ENCODE measurements at regions not wholly inside any gene's neighbourhood (a gene's known extent, or its start where the extent isn't known, plus 50 kb on each side); places are given as distances from the start of the nearest gene placed in this dataset.
A peak's percentile ranks its signal among the peaks of the same experiment; 100 is the strongest.
"Not testable (repeated sequence)": the region's sequence is repeated elsewhere in the genome, so short reads cannot be mapped to it uniquely, and the experiment has no call there.

DNA sequence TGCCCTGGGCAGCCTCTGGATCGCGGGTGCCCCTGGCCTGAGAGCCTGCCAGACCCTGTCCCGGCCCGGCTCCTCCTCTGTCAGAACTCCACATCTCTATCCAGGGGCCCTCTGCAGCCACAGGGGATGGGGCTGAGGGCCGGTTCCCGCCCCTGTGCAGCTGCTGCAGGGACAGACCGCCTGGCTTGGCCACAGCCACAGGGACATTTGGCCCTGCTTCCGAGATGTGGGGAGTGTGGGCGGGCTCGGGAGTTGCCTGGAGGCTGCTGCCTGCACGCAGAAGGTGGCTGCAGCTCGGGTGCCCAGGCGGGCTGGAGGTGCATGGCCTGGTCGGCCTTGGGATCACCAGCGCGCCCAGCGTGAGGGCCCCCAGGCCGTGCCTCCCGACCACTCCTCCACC lies 3365.4 kb upstream of the OR11H1 start:
- H3K4me1 ChIP-seq (replicated peaks in 1 of 2); H3K9me3 ChIP-seq (replicated peaks in 1 of 3); H3K36me3 ChIP-seq (replicated peaks in 1 of 2); H3K27me3 ChIP-seq; DNase-seq; intact Hi-C loops (cut with DNase I); H3K4me3 ChIP-seq; H3K27ac ChIP-seq: not testable (repeated sequence)
- 70 to 80% (median 74%) methylated on average over 1 to 11 of the region's 19 CpGs for WGBS, 4 donors

GRCh38 chr22:12166525-12166924 lies 3361.5 kb upstream of the OR11H1 start:
- H3K27me3 ChIP-seq; H3K27ac ChIP-seq; H3K4me3 ChIP-seq; H3K36me3 ChIP-seq (replicated peaks in 1 of 2); intact Hi-C loops (cut with DNase I); H3K9me3 ChIP-seq (replicated peaks in 1 of 3); H3K4me1 ChIP-seq (replicated peaks in 1 of 2); DNase-seq: not testable (repeated sequence)
- WGBS, 4 donors, result 61 to 78% (median 67%) methylated on average over 7 to 10 of the region's 14 CpGs

DNA sequence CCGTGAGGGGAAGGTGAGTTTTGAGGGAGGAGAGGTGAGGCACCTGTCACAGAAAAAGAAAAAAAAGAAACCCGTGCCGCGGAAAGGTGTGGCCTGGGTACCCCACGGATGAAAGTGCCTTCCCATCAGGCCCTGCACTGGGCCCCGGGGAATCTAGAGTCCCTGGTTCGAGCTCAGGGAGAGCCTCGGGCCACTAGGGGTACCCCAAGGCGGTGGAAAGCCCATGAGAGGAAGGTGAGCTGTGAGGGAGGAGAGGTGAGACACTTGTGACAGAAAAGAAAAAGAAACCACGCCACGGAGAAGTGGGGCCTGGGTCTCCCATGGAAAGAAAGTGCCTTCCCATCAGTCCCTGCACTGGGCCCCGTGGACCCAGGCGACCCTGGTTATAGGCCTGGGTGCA lies 3359.9 kb upstream of the OR11H1 start:
- H3K27ac ChIP-seq; H3K36me3 ChIP-seq (replicated peaks in 1 of 2); intact Hi-C loops (cut with DNase I); H3K4me1 ChIP-seq (replicated peaks in 1 of 2); H3K4me3 ChIP-seq; H3K27me3 ChIP-seq; H3K9me3 ChIP-seq (replicated peaks in 1 of 3): not testable (repeated sequence)
- 61 to 75% (median 71%) methylated on average over 12 to 13 of the region's 13 CpGs for WGBS, 4 donors
- peak in 1 of 7 donors; percentile 6 for DNase-seq

GRCh38 chr22:12192117-12192516 lies 3335.9 kb upstream of the OR11H1 start:
- H3K4me3 ChIP-seq; DNase-seq; H3K27me3 ChIP-seq; H3K36me3 ChIP-seq (replicated peaks in 1 of 2); H3K27ac ChIP-seq; intact Hi-C loops (cut with DNase I); H3K9me3 ChIP-seq (replicated peaks in 1 of 3); H3K4me1 ChIP-seq (replicated peaks in 1 of 2): not testable (repeated sequence)
- WGBS, 4 donors, result 50 to 58% (median 54%) methylated on average over 6 of the region's 6 CpGs

DNA sequence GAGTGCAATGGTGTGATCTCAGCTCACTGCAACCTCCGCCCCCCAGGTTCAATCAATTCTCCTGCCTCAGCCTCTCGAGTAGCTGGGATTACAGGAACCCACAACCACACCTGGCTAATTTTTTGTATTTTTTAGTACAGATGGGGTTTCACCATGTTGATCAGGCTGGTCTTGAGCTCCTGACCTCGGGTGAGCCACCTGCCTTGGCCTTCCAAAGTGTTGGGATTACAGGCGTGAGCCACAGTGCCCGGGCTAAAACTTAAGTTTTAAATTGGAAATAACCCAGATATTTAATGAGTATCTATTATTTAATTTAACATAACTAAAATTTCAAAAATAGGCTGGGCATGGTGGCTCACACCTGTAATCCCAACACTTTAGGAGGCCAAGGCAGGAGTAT lies 3333.3 kb upstream of the OR11H1 start:
- H3K4me3 ChIP-seq; H3K4me1 ChIP-seq (replicated peaks in 1 of 2); DNase-seq; H3K36me3 ChIP-seq (replicated peaks in 1 of 2); H3K27me3 ChIP-seq; intact Hi-C loops (cut with DNase I); H3K27ac ChIP-seq; H3K9me3 ChIP-seq (replicated peaks in 1 of 3): not testable (repeated sequence)
- 44 to 55% (median 53%) methylated on average over 5 of the region's 5 CpGs for WGBS, 4 donors

- DNase-seq, result peak in 1 of 7 donors; percentile 45
- WGBS, 4 donors, result 48 to 60% (median 58%) methylated on average over 4 to 5 of the region's 5 CpGs
- H3K9me3 ChIP-seq (replicated peaks in 1 of 3); intact Hi-C loops (cut with DNase I); H3K4me1 ChIP-seq (replicated peaks in 1 of 2); H3K4me3 ChIP-seq; H3K27ac ChIP-seq; H3K27me3 ChIP-seq; H3K36me3 ChIP-seq (replicated peaks in 1 of 2): not testable (repeated sequence)
Measured at GRCh38 chr22:12202067-12202466, 3325.9 kb upstream of the OR11H1 start.

GRCh38 chr22:12206687-12207086 lies 3321.3 kb upstream of the OR11H1 start:
- H3K4me3 ChIP-seq; H3K36me3 ChIP-seq (replicated peaks in 1 of 2); DNase-seq; H3K4me1 ChIP-seq (replicated peaks in 1 of 2); H3K9me3 ChIP-seq (replicated peaks in 1 of 3); H3K27me3 ChIP-seq; H3K27ac ChIP-seq; intact Hi-C loops (cut with DNase I): not testable (repeated sequence)
- WGBS, 4 donors, result 23 to 32% (median 26%) methylated on average over 1 of the region's 1 CpG

Data from adrenal gland (tissue), 9 donors.